ENCODE measurements at regions not wholly inside any gene's neighbourhood (a gene's known extent, or its start where the extent isn't known, plus 50 kb on each side); places are given as distances from the start of the nearest gene placed in this dataset.

- BruUV-seq (replicated peaks): no TSS peak
- POLR2A ChIA-PET: no interaction called here
- intact Hi-C loops (cut with micrococcal nuclease; ENCODE audit: unreplicated experiment): no loop called here
- no peak for DNase-seq (ENCODE audit: low read depth, low spot score)
- no peaks in the 10 kb centered on the region for H3K27me3 ChIP-seq (ENCODE audit: control insufficient read depth, insufficient read depth, low read length)
- H3K4me3 ChIP-seq (ENCODE audit: low read depth in 2 of 2, low read length in 2 of 2): no peak overlapping the region
- no peak overlapping the region for H3K27ac ChIP-seq (ENCODE audit: low read length)
- CTCF ChIA-PET: no interaction called here
- H3K36me3 ChIP-seq (ENCODE audit: control insufficient read depth, insufficient read depth, low read length): no peaks in the 10 kb centered on the region
- in situ Hi-C loops (cut with HindIII; ENCODE audit: low pct_unique_long_range_greater_than_20kb, low sequenced_read_pairs): no loop called here
- no peak for ATAC-seq
- H3K4me1 ChIP-seq (ENCODE audit: control insufficient read depth, insufficient read depth, low read length): no peaks in the 10 kb centered on the region
- no peak for TF ChIP-seq SIN3A (IDR thresholded peaks at IDR 0.05; ENCODE audit: borderline replicate concordance, insufficient read depth, low read depth, low read length)
- TF ChIP-seq, protein P1, sequence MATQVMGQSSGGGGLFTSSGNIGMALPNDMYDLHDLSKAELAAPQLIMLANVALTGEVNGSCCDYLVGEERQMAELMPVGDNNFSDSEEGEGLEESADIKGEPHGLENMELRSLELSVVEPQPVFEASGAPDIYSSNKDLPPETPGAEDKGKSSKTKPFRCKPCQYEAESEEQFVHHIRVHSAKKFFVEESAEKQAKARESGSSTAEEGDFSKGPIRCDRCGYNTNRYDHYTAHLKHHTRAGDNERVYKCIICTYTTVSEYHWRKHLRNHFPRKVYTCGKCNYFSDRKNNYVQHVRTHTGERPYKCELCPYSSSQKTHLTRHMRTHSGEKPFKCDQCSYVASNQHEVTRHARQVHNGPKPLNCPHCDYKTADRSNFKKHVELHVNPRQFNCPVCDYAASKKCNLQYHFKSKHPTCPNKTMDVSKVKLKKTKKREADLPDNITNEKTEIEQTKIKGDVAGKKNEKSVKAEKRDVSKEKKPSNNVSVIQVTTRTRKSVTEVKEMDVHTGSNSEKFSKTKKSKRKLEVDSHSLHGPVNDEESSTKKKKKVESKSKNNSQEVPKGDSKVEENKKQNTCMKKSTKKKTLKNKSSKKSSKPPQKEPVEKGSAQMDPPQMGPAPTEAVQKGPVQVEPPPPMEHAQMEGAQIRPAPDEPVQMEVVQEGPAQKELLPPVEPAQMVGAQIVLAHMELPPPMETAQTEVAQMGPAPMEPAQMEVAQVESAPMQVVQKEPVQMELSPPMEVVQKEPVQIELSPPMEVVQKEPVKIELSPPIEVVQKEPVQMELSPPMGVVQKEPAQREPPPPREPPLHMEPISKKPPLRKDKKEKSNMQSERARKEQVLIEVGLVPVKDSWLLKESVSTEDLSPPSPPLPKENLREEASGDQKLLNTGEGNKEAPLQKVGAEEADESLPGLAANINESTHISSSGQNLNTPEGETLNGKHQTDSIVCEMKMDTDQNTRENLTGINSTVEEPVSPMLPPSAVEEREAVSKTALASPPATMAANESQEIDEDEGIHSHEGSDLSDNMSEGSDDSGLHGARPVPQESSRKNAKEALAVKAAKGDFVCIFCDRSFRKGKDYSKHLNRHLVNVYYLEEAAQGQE (IDR thresholded peaks at IDR 0.05; ENCODE audit: insufficient read depth in 1 of 2, low read depth in 2 of 2, low read length in 1 of 2): no peak
- TF ChIP-seq POLR2AphosphoS5 (IDR thresholded peaks at IDR 0.05; ENCODE audit: low read depth, low read length): no peak
- TF ChIP-seq TCF7L2 (IDR thresholded peaks at IDR 0.05; ENCODE audit: low read depth, low read length): no peak
- no peak for TF ChIP-seq CTCF (IDR thresholded peaks at IDR 0.05)
- no peaks in the 10 kb centered on the region for H3K9me3 ChIP-seq (ENCODE audit: control insufficient read depth, insufficient read depth, low read depth, low read length)
Measured at GRCh38 chr14:27243365-27243764, 645.5 kb upstream of the NOVA1 start.

GRCh38 chr14:27245947-27246346 is 648.1 kb upstream of the NOVA1 start:
- Histone ChIP-seq H3K27ac (ENCODE audit: low read length) (no peak overlapping the region), H3K4me3 (ENCODE audit: low read depth in 2 of 2, low read length in 2 of 2) (no peak overlapping the region), H3K27me3 (ENCODE audit: control insufficient read depth, insufficient read depth, low read length) (no peaks in the 10 kb centered on the region), H3K36me3 (ENCODE audit: control insufficient read depth, insufficient read depth, low read length) (no peaks in the 10 kb centered on the region), H3K4me1 (ENCODE audit: control insufficient read depth, insufficient read depth, low read length) (no peaks in the 10 kb centered on the region), H3K9me3 (ENCODE audit: control insufficient read depth, insufficient read depth, low read depth, low read length) (no peaks in the 10 kb centered on the region)
- ChIA-PET CTCF (no interaction called here), POLR2A (no interaction called here)
- DNase-seq (ENCODE audit: low read depth, low spot score): no peak
- in situ Hi-C loops (cut with HindIII; ENCODE audit: low pct_unique_long_range_greater_than_20kb, low sequenced_read_pairs) (no loop called here), intact Hi-C loops (cut with micrococcal nuclease; ENCODE audit: unreplicated experiment) (no loop called here)
- no TSS peak for BruUV-seq (replicated peaks)
- no peak for TF ChIP-seq CTCF (IDR thresholded peaks at IDR 0.05)
- TF ChIP-seq TCF7L2 (IDR thresholded peaks at IDR 0.05; ENCODE audit: low read depth, low read length): no peak
- no peak for ATAC-seq

- ChIA-PET POLR2A (no interaction called here), CTCF (no interaction called here)
- DNase-seq (ENCODE audit: low read depth, low spot score): no peak
- in situ Hi-C loops (cut with HindIII; ENCODE audit: low pct_unique_long_range_greater_than_20kb, low sequenced_read_pairs) (no loop called here), intact Hi-C loops (cut with micrococcal nuclease; ENCODE audit: unreplicated experiment) (no loop called here)
- H3K27ac ChIP-seq (ENCODE audit: low read length): no peak overlapping the region
- no peaks in the 10 kb centered on the region for H3K4me1 ChIP-seq (ENCODE audit: control insufficient read depth, insufficient read depth, low read length)
- no peak overlapping the region for H3K4me3 ChIP-seq (ENCODE audit: low read depth in 2 of 2, low read length in 2 of 2)
- no TSS peak for BruUV-seq (replicated peaks)
- TF ChIP-seq TCF7L2 (IDR thresholded peaks at IDR 0.05; ENCODE audit: low read depth, low read length) (no peak), SIN3A (IDR thresholded peaks at IDR 0.05; ENCODE audit: borderline replicate concordance, insufficient read depth, low read depth, low read length) (no peak), POLR2AphosphoS5 (IDR thresholded peaks at IDR 0.05; ENCODE audit: low read depth, low read length) (no peak), CTCF (IDR thresholded peaks at IDR 0.05) (no peak)
- TF ChIP-seq, protein P1 (IDR thresholded peaks at IDR 0.05; ENCODE audit: insufficient read depth in 1 of 2, low read depth in 2 of 2, low read length in 1 of 2): no peak
- no peak for ATAC-seq
- no peaks in the 10 kb centered on the region for H3K36me3 ChIP-seq (ENCODE audit: control insufficient read depth, insufficient read depth, low read length)
- no peaks in the 10 kb centered on the region for H3K27me3 ChIP-seq (ENCODE audit: control insufficient read depth, insufficient read depth, low read length)
- H3K9me3 ChIP-seq (ENCODE audit: control insufficient read depth, insufficient read depth, low read depth, low read length): no peaks in the 10 kb centered on the region
Measured at GRCh38 chr14:27253966-27254365, 656.1 kb upstream of the NOVA1 start.
